HK-2 (cell line): ENCODE measurements at regions not wholly inside any gene's neighbourhood (a gene's known extent, or its start where the extent isn't known, plus 50 kb on each side); places are given as distances from the start of the nearest gene placed in this dataset.

ENCODE experiments used
- DNase-seq: peaks from one replicate; pipeline ENCODE4 v3.0.0-alpha.2; 2018; ENCODE audit not compliant: unreplicated experiment

DNA sequence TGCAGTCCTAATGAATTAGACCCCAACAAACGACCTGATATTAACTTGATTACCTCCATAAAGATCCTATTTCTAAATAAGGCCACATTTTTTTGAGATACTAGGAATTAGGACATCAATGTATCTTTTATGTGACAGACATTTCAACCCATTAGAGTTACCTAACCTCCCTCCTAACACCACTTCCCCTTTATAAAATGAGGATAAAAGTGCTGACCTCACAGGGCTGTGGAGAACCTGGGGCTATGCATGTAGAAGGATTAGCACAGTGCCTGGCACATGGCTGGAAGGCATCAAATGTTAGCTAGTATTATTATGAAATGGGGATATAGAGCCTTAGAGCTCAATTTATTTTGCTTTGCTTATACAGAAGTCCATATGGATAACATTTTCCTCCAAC lies 53.5 kb upstream of the LRRN1 start:
- DNase-seq, result no peak

DNA sequence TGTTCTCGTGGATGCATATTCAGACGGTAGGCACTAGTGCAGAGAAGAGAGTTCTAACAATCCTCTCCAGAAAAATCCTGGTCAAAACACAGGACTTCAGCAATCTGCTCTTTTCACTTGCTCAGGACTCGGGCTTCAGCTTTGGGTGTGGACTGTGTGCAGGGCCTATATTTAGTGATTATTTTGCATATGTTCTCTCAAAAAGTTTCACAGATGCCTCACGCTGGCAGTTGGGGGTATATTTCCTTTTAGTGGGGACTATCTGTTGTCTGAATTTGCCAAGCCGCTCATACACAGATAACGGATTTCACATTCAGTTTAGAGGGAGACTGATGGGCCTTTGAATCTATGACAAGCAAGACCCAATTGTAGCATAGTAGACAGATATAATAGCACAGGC lies 54.4 kb upstream of the LRRN1 start:
- no peak for DNase-seq

DNA sequence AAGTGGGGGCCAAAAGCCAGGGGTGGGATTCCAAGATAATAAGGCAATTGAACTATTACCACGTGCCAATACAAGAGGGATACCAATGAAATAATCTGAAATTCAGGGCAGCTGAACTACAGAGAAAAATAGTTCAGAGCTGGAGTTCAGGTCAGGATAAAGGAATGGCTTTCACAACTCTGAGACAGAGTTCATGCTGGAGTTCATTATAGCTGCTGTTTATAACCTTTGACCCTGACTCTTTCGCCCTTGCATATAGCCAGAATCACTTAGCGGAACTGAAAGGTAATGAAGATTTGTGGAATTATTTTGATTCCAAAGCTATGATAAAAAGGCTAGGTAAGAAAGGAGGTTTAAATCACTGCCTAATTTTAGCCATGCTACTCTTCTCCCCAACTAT lies 55.5 kb upstream of the LRRN1 start:
- DNase-seq, result no peak

DNA sequence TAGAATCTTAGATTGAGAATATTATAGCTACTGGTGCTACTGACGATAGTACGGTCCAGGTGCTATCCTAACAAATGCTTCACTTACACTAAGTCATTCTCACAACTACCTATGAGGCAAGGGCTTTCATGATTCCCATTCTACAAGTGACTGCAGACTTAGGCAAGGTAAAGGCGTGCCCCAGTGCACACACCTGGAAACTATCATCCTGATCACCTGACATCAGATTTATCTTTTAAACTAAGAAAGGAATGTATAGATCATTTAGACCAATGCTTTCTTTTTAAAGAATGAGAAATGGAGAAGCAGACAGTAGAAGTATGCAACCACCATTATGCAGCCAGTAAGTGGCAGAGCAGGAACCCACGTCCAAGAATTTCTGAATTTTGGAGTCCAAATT lies 59.2 kb upstream of the LRRN1 start:
- DNase-seq, result no peak

DNA sequence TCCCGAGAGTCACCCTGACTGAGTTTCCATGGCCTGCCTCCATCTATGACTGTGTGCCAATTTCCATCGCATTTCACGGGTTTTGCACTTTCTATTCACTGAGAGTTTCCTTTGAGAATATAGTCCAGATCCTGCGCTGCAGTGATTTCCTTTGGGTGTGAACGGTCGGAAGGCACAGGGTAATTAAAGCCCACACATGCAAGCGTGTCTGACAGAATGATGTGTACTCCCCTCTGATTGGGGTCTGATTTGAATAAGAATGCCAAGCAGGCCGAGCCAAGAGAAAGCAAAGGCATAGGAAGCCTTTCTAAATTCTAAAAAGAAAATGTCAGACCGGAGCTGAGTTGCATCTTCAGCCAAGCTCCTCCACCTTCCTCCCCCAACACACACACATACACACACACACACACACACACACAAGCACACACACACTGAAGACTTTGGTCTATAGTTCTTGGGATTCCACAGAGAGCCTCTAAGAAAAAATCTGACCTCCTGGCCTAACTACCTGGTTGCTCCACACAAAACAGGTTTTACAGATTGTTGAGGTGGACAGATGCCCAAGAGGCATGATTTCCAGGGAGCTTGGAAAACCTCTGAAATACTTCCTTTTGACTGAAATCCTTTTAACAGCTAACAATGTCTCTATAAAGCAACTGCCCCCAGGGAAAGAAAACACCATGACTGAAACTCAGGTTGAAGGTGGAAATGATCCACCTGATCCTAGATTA lies 59.7 kb upstream of the LRRN1 start:
- DNase-seq, result no peak

DNA sequence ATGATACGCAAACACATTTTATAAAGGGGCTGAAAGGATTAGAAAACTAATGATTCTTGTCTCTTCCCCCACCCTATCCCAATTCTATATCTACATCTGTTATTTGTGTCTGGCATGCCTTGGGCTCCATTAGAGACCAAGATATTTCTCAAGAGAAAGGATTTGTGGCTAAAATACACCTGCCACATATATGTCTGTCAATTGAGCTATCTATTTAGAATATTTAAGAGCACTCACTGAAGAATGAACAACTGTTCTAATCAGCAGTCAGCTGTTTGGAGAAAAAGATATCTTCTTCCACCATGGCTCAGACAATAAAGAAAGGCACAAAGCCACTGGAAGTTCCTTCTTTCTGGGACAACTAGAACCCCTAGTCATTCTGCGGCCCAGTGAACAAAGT lies 61.7 kb upstream of the LRRN1 start:
- DNase-seq, result no peak

DNA sequence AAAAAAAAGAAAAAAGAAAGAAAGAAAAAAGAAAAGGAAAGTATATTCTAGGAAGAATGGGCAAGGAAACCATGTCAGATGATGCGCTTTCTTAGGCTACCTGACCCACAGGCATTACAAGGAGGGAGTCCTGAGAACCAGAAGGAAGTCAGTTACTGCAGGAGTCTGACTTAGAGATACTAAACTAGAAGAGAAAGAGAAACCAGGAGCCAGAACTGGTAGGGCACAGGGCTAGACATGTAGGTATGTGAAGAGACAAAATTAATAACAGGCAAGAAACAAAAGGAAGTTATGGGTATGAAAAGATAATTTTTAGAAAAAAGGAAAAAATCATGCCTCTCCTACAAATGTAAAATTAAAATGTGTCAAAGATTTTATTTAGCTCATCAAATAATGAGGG lies 63.3 kb upstream of the LRRN1 start:
- no peak for DNase-seq

DNA sequence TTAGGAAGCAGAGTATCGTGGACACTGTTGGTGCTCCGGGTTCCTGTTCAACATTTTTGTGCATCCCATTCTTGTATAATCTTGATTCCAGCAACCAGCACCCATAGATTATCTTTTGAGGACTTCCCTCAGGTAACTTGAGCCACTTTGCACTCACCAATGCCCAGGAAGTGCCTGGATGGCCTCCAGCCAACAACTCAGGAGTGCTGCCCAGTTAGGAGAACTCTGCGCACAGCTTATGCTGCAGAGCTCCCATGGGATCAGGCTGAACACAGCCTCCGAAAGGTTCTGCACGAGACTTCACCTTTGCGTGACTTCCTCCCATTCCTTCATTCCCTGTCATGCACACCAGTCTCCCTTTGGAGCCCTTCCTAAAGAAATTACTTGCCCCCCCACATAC lies 64.3 kb upstream of the LRRN1 start:
- no peak for DNase-seq

DNA sequence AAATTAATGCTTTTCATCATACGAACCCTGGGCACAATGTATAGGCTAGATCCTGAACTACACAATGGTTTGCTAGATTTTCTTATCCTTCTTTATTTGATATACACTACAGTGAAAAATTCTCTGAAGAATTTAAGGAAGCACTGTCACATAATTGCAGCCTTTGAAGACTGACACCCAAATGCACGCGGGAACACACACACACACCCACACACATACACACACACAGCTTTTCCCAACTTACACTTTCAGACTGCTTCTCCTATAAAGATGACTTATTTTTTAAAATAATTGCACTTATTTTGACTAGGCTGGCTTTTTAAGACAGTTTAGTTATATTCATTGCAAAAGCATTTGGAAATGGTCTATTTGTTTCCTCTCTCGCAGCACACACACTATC lies 70.0 kb upstream of the LRRN1 start:
- DNase-seq, result no peak

DNA sequence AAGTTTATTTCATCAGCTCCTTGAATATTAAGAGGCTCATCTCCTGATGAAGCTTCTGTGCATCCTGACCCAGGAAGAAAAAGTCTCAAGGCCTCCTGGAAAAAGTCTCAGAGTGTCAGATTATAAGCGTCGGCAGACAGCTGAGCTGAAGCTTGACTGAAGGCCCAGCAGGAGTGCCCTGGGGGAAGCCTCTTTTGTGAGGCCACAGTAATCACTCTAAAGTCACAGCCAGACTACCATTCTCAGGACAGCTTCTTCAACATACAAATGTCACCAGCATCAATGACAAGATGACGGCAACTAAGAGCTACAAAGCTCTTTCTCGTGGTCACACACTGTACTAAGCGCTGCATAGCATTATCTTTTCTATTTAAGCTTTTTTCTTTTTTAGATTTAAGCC lies 72.7 kb upstream of the LRRN1 start:
- DNase-seq, result no peak

DNA sequence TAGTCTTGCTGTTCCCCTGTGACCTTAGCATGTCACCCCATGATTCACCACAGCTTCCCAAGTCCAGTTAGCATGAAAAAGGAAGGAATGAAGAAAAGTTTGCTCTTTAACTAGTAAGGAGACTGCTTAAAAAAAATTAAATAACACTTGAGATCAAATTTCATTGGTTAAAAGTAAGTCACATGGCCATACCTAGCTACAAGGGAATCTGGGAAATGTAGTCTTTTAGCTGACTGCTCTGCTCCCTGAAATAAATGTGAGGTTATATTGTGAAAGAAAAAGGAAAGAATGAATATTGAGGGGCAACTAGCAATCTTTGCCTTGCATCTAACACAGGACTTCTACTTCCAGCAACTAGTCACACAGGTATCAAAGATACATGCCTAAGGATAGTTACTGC lies 84.7 kb upstream of the LRRN1 start:
- no peak for DNase-seq

DNA sequence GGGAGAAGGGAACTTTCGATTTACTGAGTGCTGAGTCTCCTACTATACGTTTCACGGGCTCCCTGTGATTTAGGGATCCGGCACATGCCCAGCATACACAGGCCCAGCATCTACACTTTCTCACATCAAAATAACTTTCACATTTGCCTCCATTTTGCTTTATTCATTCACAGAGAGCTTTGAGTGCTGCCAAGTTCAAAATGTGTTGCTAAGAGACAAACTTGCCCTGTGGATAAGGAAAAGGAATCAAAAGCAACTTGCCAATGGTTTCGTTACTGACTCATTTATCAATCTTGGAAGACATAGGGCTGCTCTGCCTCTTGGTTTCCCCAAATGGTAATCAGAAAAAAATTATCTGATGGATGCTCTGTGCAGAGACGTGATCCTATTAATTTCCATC lies 86.3 kb upstream of the LRRN1 start:
- DNase-seq, result no peak

DNA sequence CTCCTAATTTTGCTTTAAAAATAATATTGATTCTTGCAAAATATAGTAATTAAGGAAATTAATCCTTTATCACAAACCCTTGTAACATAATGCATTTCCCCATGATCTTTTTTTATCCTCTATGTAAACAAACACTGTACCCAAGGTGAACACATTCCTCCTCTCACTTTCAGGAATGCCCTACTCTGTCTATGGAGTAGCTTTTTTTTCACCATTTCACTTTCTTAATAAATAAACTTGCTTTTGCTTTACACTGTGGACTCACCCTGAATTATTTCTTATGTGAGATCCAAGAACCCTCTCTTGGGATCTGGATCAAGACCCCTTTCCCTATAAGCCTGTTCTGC lies 90.5 kb upstream of the LRRN1 start:
- no peak for DNase-seq

DNA sequence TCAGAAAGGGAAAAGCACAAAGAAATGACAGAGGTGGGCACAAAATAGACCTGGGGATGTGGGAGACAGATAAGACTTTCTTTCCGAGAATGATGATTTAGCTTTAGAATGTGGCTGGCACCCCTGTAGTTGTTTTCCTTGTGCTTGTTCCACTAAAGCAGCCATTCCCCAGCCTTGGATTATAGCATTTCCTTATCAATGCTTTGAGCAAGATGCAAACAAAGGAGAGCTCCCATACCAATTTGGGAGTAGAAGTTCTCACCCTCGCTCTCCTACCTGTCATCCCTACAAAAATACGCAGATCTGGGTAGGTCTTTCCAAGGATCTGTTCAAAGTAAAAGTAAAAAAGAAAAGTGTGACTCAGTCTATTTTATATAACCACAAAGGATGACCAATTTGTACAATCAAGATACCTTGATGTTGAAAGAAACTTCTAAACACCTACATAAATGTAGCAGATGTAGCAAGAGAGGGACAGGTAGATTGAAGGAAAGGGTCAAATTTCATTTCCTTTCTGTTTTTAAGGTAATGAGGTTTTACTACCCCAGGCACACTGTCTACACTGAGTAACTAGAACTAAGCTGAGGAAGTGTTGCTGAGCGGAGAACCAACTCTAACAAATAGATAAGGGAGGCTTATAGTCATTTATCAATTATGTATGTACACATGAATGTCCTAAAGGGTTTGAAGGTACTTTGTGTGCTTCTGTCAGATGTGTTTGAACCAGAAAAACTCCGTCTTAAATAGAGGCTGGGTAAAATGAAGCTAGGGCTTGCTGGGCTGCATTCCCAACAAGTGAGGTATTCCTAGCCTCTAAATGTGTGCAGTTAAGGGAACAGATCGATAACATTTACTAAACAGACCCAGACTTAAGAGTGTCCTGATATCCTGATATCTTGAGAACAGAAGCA lies 91.1 kb upstream of the LRRN1 start:
- DNase-seq, result no peak

DNA sequence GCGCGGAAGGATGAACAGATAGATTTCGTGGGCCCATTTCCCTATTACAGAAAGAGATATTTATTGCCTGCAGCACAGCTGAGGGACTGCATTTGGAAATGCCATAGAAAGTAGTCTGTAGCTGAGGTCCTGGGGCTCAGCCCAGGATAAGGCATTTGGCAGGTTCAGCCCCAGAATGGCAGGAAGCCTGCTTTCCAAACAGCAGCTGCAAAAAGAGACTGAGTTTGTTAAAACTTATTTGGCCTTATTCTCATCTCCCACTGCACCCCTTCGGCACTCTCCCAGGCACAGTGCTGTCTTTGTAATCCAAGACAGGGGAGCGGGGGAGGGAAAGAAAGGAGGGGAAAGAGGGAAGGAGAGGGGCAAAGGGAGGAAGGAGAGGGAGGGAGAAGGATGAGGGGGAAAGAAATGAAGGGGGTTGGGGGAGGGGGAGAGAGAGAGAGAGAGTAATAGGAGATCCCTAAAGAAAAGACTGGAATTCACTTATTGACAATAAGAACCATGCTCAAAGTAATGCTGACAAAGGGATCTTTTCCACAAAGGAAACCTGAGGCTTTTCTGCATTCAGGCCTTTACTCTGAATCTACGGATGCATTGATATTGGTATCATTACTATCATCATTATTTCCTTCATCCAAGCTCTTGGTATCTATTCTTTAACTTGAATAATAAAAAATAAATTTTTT lies 94.0 kb upstream of the LRRN1 start:
- no peak for DNase-seq

DNA sequence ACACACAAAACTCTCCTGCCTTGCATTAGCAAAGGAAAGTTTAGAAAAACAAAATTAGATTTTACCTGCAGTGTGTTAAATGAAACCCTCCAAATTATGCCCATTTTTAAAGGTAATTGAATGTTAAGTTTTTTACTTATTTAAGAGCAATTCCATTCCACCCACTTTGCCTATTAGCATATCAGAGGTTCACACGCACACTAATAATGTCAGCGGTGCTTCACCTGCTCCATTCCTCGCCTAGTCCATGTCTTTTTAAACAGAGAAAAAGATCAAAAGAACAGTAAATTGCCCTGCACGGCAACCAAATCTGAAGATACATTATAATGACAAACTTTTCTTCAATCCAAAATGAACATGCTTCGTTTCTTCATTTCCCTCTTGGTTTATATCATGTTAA lies 97.3 kb upstream of the LRRN1 start:
- no peak for DNase-seq

DNA sequence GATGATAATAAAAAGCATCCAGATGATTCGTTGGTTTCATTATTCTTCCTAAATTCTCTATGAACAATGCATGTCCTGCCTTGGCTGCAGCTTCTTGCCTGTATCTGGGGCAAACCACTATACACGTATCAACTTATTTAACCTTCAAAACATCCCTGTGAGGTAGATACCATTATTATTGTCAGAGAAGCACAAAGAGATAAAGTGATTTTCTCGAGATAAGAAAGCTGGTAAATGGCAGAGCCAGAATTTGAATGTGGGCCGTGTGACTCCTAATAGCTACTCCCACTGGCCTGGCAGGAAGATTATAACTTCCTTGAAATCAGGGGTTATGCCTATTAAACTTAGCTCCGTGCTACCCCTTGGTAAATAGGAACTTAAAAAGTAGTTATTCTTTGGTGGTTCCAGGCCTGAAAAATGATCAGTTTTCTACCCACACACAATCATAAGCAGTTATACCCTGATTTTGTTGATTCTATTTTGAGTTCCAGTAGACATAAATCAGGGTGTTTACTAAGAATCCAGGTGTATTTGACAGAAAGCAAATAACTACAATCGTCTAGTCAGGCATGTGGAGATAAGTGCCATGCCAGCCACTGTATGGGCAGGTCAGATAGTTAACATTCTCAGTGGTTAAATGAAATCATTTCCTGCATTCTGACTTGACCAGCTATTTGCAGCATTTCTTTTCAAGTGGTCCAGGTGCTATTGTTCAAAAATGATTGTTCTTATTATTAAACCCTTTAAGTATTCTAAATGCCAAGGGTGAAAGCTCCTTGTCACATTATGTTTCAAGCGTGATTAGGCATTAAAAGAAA lies 99.2 kb upstream of the LRRN1 start:
- DNase-seq, result no peak

DNA sequence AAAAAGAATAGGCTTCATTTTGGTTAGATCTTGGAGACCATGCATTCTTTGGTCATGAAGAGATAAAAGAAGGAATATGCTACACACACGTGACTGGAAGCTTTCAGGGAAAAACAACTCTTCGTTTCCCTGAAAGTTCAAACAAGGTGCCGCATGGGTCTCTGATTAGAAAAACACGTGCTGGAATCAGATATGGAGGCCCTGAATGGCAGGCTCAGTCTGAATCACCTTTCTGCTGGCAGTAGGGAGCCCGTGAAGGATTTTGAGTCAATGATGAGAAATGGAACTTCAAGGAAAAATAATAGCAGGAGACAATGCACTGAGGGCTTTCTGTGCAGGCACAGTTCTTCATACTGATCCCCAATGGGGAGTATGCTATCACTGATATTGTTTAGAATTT lies 99.8 kb upstream of the LRRN1 start:
- DNase-seq, result no peak

DNA sequence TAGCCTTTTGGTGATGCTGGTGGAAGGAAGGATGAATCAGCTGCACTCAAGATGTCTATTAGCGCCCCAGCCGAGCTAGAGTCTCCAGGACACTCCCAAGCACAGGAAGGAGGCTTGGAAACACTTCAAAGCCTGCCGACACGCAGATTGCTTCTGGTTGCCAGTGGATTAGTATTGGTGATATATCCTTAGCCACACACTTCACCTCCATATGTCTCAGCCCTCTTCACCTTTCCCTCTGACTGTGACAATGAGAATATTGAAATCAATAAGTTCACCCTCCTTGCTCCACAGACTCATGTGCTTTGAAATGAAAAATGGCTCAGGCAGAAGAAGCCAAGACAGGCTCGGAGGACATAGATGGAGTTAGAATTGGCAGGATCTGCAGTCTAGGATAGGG lies 102.9 kb upstream of the LRRN1 start:
- no peak for DNase-seq

DNA sequence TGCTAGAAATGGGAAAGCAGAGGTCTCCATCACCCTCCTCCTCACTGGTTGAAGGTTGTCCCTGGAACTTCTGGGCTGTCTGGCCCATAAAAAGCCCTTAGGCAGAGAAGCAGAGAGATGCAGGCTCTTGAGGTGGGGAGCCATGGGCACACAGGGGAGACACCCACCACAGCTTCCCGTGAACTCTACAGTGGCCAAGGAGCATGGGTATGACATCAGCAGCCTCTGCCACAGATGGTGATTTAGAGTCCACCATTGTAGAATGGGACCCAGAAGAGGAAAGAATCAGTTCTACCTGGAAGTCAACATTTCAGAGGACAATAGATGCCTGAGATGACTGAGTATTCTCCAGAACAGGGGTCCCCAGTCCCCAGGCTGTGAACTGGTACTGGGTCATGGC lies 105.6 kb upstream of the LRRN1 start:
- DNase-seq, result no peak

DNA sequence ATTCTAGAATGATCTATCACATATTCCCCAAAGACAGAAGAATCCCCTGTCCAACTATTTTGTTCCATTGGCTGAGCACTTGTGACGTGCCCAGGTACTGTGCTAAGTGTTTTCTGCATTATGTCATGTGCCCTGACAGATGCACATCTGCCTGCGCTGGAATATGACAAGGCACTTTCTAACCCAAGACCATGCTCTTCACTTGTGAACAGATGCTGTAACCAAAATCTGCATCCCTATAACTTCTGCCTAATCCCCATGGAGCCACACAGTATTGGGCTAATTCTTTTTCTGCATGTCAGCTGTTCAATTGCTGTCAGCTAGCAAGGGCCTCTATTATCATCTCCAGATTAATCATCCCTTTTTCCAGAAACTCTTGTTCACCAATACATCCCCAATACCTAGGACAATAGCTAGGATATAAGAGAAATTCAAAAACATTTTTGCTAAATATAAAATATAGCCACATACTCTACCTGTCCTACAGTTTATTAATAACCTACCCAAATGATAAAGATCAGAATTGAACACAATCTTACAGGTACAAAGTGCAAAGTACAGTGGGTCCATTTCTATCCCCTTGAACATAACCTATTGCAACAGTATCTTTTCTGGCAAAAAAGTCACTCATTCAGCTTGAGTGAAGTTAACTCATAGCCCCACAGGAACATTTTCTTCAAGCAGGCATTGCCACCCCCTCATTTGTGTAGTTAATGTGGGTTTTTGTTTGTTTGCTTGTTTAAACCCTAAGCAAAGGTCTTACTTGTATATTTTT lies 109.4 kb upstream of the LRRN1 start:
- no peak for DNase-seq
